ENCODE measurements at regions not wholly inside any gene's neighbourhood (a gene's known extent, or its start where the extent isn't known, plus 50 kb on each side); places are given as distances from the start of the nearest gene placed in this dataset.

- TF ChIP-seq CTCF (IDR thresholded peaks at IDR 0.05) (no peak), POLR2A (IDR thresholded peaks at IDR 0.05) (no peak)
Observed at GRCh38 chr5:173735184-173735583, 118.7 kb upstream of the BOD1 start.

All from heart left ventricle (tissue), 13 donors.